OCI-LY3 (cell line): ENCODE measurements at regions not wholly inside any gene's neighbourhood (a gene's known extent, or its start where the extent isn't known, plus 50 kb on each side); places are given as distances from the start of the nearest gene placed in this dataset.

Experiments
- CTCF ChIP-seq: fragments of 200-600, 300-600 bp; sonication (generic); IDR thresholded peaks from 2 replicates; pipeline ENCODE4 v1.5.1; 2014; ENCODE audit warnings: antibody characterized with exemption, low read length, low read depth
- EZH2phosphoT487 ChIP-seq: fragments of 200-600 bp; shearing (Covaris generic); IDR thresholded peaks from 2 replicates; pipeline ENCODE4 v1.6.1; 2018; ENCODE audit warnings: antibody characterized with exemption, mixed run types, low read depth

GRCh38 chr7:85489498-85489897 lies 302.6 kb upstream of the SEMA3D start:
- no peak for TF ChIP-seq CTCF
- TF ChIP-seq EZH2phosphoT487 = no peak
